KMS-11 (cell line): ENCODE measurements at regions not wholly inside any gene's neighbourhood (a gene's known extent, or its start where the extent isn't known, plus 50 kb on each side); places are given as distances from the start of the nearest gene placed in this dataset.
"Not testable (repeated sequence)": the region's sequence is repeated elsewhere in the genome, so short reads cannot be mapped to it uniquely, and the experiment has no call there.

Source experiments
- H2AFZ ChIP-seq: fragments of 200-600 bp; sonication (generic); 2 replicates; pipeline ENCODE4 v1.6.1; 2016; ENCODE audit warnings: antibody characterized with exemption, mixed run types, low read depth
- H3K27ac ChIP-seq: fragments of 200-600 bp; sonication (generic); 2 replicates; pipeline ENCODE4 v1.6.1; 2016; ENCODE audit warnings: mild to moderate bottlenecking, mixed run types
- H3K27me3 ChIP-seq: fragments of 200-600 bp; sonication (generic); 2 replicates; pipeline ENCODE4 v1.6.1; 2017; ENCODE audit warnings: mild to moderate bottlenecking, low read depth, mixed run types, moderate library complexity; ENCODE audit not compliant: insufficient read depth
- H3K36me3 ChIP-seq: fragments of 200-600 bp; sonication (generic); 2 replicates; pipeline ENCODE4 v1.6.1; 2017; ENCODE audit warnings: mild to moderate bottlenecking, mixed run types; ENCODE audit not compliant: insufficient read depth
- H3K4me1 ChIP-seq: fragments of 200-600 bp; sonication (generic); 2 replicates; pipeline ENCODE4 v1.6.1; 2016; ENCODE audit warnings: mild to moderate bottlenecking, low read depth, mixed run types; ENCODE audit not compliant: poor library complexity, severe bottlenecking
- H3K4me2 ChIP-seq: fragments of 200-600 bp; sonication (generic); 2 replicates; pipeline ENCODE4 v1.7.0; 2016; ENCODE audit warnings: mild to moderate bottlenecking, mixed run types
- H3K4me3 ChIP-seq: fragments of 200-600 bp; sonication (generic); IDR thresholded peaks from 2 replicates; pipeline ENCODE4 v1.6.1; 2017; ENCODE audit warnings: low read depth, low read length, mixed read lengths; ENCODE audit not compliant: insufficient read depth
- H3K79me2 ChIP-seq: fragments of 200-600 bp; sonication (generic); 2 replicates; pipeline ENCODE4 v1.6.1; 2016; ENCODE audit warnings: low read depth, mixed run types; ENCODE audit not compliant: insufficient read depth
- H3K9ac ChIP-seq: fragments of 200-600 bp; sonication (generic); 2 replicates; pipeline ENCODE4 v1.6.1; 2016; ENCODE audit warnings: mild to moderate bottlenecking, mixed run types
- H4K20me1 ChIP-seq: fragments of 200-600 bp; sonication (generic); 2 replicates; pipeline ENCODE4 v1.6.1; 2016; ENCODE audit warnings: mild to moderate bottlenecking, mixed run types; ENCODE audit not compliant: insufficient read depth
- CTCF ChIP-seq: fragments of 200-600 bp; sonication (generic); conservative IDR thresholded peaks from 2 replicates; pipeline ENCODE4 v1.6.1; 2017; ENCODE audit warnings: low read depth, mild to moderate bottlenecking, antibody characterized with exemption, low read length, moderate library complexity, mixed read lengths

- H2AFZ ChIP-seq, result no peak overlapping the region
- no peaks in the 10 kb centered on the region for H4K20me1 ChIP-seq
- H3K27ac ChIP-seq, result no peak overlapping the region
- TF ChIP-seq CTCF, result no peak
- no peaks in the 10 kb centered on the region for H3K79me2 ChIP-seq
- H3K9ac ChIP-seq, result no peak overlapping the region
- no peaks in the 10 kb centered on the region for H3K36me3 ChIP-seq
- H3K4me2 ChIP-seq, result no peak overlapping the region
- H3K4me1 ChIP-seq, result no peaks in the 10 kb centered on the region
- H3K4me3 ChIP-seq, result no peak overlapping the region
- H3K27me3 ChIP-seq, result no peaks in the 10 kb centered on the region
Observed at GRCh38 chr9:22969350-22969979, 522.8 kb downstream of the DMRTA1 start.

- Histone ChIP-seq H3K27ac (no peak overlapping the region), H3K4me3 (no peak overlapping the region), H3K4me2 (no peak overlapping the region), H4K20me1 (no peaks in the 10 kb centered on the region), H3K4me1 (no peaks in the 10 kb centered on the region), H3K79me2 (no peaks in the 10 kb centered on the region), H2AFZ (no peak overlapping the region), H3K9ac (no peak overlapping the region), H3K36me3 (no peaks in the 10 kb centered on the region), H3K27me3 (no peaks in the 10 kb centered on the region)
- no peak for TF ChIP-seq CTCF
Observed at GRCh38 chr9:22970434-22970975, 523.9 kb downstream of the DMRTA1 start.

- Histone ChIP-seq H3K4me1 (no peaks in the 10 kb centered on the region), H3K4me2 (no peak overlapping the region)
Observed at GRCh38 chr9:22975951-22976350, 529.3 kb downstream of the DMRTA1 start.

GRCh38 chr9:22976454-22976853, 529.8 kb downstream of the DMRTA1 start:
- Histone ChIP-seq H3K27ac (no peak overlapping the region), H3K36me3 (no peaks in the 10 kb centered on the region), H3K4me1 (no peaks in the 10 kb centered on the region), H4K20me1 (no peaks in the 10 kb centered on the region), H3K79me2 (no peaks in the 10 kb centered on the region), H2AFZ (no peak overlapping the region), H3K4me2 (no peak overlapping the region), H3K27me3 (no peaks in the 10 kb centered on the region), H3K4me3 (no peak overlapping the region), H3K9ac (no peak overlapping the region)
- TF ChIP-seq CTCF, result no peak

More at GRCh38 chr9:22975951-22976350, 529.3 kb downstream of the DMRTA1 start:
- no peaks in the 10 kb centered on the region for H4K20me1 ChIP-seq
- no peaks in the 10 kb centered on the region for H3K79me2 ChIP-seq
- H3K4me3 ChIP-seq, result no peak overlapping the region
- H3K36me3 ChIP-seq, result no peaks in the 10 kb centered on the region
- H2AFZ ChIP-seq, result no peak overlapping the region
- H3K27ac ChIP-seq, result no peak overlapping the region
- no peak for TF ChIP-seq CTCF
- H3K27me3 ChIP-seq, result no peaks in the 10 kb centered on the region
- no peak overlapping the region for H3K9ac ChIP-seq

- not testable (repeated sequence) for H3K4me3 ChIP-seq, H2AFZ ChIP-seq, H3K79me2 ChIP-seq, H3K27ac ChIP-seq, H3K27me3 ChIP-seq, H3K4me2 ChIP-seq, H4K20me1 ChIP-seq, H3K4me1 ChIP-seq, H3K9ac ChIP-seq, H3K36me3 ChIP-seq
Observed at GRCh38 chr9:22980429-22980828, 533.8 kb downstream of the DMRTA1 start.
